GM21515 (cell line): ENCODE measurements at regions not wholly inside any gene's neighbourhood (a gene's known extent, or its start where the extent isn't known, plus 50 kb on each side); places are given as distances from the start of the nearest gene placed in this dataset.
"Not testable (repeated sequence)": the region's sequence is repeated elsewhere in the genome, so short reads cannot be mapped to it uniquely, and the experiment has no call there.

Experiments used
- ATAC-seq: cut with Tn5 transposase; IDR thresholded peaks from one replicate; pipeline ENCODE4 v1.9.1; 2021; ENCODE audit not compliant: unreplicated experiment

GRCh38 chr9:16052757-16053530 lies 500.1 kb downstream of the CCDC171 start:
- no peak for ATAC-seq

GRCh38 chr9:16057541-16057940 lies 504.7 kb downstream of the CCDC171 start:
- no peak for ATAC-seq

DNA sequence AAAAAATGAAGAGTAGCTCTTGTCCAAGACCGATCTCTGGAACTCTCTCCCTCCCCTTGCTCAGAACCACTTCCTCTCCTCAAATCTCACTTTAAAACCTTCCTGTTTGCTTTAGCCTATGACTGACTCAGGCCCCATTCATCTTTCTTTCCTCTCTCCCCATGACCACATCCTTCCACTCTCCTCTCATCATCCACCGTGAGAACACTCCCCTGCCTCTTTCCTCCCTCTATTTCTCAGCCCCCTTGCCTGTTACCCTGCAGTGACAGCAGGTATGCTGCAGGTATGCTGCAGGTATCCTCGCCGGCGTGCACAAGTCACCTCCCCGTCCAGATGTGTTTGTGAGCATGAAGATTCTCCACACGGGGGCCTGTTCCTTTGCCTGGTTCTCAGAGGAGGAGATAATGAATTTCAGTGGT lies 505.3 kb downstream of the CCDC171 start:
- ATAC-seq = no peak

GRCh38 chr9:16060436-16061129 lies 507.7 kb downstream of the CCDC171 start:
- ATAC-seq = no peak

GRCh38 chr9:16062542-16063240 lies 509.8 kb downstream of the CCDC171 start:
- ATAC-seq = no peak

GRCh38 chr9:16063241-16063591 lies 510.4 kb downstream of the CCDC171 start:
- no peak for ATAC-seq

DNA sequence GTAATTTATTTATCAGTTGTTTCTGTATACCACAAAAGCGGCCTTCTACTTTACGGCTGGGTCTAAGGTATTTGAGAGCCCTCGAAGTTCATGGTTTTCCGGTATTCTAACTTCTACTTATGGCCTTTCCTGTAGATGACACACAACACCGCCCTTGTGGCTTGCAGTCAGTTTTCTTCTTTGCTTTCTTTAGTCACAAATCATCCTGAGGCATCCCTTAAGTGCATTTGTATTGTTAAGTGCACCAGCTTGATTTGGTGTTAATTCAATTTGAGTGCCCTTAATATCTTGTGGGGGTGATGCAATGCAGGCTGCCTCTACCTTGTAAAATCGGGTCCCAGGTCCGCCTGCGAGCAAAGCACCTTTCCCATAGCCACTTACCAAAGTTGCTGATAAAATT lies 511.9 kb downstream of the CCDC171 start:
- no peak for ATAC-seq

DNA sequence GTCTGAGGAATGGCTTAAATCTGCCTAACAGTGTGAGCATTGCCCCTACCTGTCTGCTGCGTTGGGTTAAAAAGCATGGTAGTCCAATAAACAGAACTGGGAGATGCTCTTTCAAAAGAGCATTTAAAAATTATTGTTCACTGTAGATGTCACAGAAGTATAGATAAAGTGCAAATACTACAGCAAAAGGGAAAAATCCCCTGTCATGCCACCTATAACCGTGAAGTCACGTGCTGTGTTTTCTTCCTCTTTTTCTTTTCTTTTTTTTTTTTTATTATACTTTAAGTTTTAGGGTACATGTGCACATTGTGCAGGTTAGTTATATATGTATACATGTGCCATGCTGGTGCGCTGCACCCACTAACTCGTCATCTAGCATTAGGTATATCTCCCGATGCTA lies 513.4 kb downstream of the CCDC171 start:
- not testable (repeated sequence) for ATAC-seq

GRCh38 chr9:16068476-16068875 lies 515.6 kb downstream of the CCDC171 start:
- no peak for ATAC-seq

- no peak for ATAC-seq
Observed at GRCh38 chr9:16069249-16069648, 516.4 kb downstream of the CCDC171 start.

GRCh38 chr9:16069671-16070454 lies 517.0 kb downstream of the CCDC171 start:
- ATAC-seq = no peak

DNA sequence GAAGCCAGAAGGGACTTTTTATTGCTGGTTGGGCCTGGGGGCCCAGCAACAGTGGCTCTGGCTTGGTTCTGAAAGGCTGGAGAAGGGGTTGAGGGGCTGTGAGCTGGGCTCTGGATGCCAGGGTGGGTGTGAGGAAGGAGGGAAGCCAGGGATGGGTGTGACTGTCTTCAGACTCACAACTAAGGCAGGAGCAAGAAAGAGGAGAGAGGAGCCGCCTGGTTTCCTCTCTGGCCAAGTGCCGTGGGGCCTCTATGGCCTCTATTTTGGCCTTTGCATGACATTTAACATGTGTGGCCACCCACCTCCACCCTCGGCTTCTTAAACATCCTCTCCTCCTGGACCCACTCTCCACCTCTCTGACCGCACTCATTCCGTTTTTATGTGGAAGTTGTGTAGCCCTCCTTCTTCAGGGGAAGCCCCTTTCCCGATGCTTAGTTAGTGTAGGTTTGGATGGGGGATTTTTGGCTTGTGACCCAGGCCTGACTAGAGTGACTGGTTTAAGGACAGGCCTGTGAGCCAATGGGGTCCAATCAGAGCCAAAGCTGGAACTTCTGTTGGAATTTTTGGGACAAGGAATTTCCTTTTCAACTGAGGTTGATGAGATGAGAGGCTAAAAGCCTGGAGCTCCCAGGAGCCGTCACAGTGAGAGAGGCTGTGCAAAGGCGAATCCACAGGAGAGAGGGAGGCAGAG lies 517.8 kb downstream of the CCDC171 start:
- ATAC-seq = no peak

GRCh38 chr9:16071400-16071799 lies 518.6 kb downstream of the CCDC171 start:
- no peak for ATAC-seq

GRCh38 chr9:16074963-16075362 lies 522.1 kb downstream of the CCDC171 start:
- no peak for ATAC-seq

DNA sequence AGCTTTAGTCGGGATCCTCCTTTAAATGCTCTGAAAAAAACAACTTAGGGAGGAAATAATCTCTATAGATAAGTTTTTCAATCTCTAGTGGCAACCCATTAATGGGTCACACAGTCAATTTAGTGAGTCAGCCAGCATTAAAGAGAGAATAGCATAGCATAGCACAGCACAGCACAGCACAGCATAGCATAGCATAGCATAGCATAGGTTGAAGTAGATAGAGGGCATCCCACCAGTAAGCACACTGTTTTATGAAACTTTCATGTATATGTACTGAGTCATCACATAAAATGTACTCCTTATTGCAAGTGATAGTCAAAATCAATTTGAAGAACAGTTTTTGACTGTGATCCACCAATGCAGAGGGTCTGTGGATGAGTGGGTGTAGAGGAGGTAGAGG lies 522.9 kb downstream of the CCDC171 start:
- no peak for ATAC-seq

DNA sequence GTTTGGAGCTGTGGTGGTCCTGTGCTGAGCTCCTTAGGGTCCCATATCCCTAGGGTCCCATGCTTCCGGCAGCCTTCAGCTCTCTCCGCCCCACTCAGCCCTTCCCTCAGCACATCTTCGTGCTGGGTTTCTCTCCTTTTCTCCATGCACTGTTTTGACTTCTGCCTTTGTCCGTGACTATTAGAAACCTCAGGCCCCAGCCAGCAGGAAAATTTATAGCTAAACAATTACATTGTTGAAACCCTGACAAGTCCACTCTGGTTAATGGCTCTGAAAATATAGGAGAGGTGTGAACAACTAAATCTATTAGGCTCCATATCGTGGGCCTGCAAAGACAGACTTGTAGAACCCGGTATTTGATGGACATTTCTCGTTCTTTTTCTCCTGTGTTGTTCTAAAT lies 523.7 kb downstream of the CCDC171 start:
- no peak for ATAC-seq

DNA sequence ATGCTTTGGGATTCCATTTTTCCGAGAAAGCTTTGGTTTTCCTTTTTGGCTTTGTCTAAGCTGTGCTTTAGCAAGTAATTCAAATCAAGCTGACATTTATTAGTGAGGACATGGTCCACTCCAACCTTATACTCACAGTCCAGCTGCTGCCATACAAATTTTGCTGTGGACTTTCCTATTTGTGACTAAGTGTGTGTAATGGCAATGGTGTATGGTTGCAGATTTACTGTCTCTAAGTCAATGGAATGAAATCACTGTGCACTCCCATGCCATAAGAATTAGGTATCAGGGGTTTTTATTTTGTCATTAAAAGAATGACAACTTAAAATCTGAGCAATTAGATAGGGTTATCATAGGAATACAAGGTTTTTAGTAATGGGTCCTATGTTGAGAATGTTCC lies 530.0 kb downstream of the CCDC171 start:
- no peak for ATAC-seq

GRCh38 chr9:16085167-16085726 lies 532.4 kb downstream of the CCDC171 start:
- ATAC-seq = no peak

- ATAC-seq = no peak
Observed at GRCh38 chr9:16090907-16091629, 538.2 kb downstream of the CCDC171 start.
